Naive thymus-derived CD4-positive, alpha-beta T cell (primary cell): ENCODE measurements at regions not wholly inside any gene's neighbourhood (a gene's known extent, or its start where the extent isn't known, plus 50 kb on each side); places are given as distances from the start of the nearest gene placed in this dataset.

Source experiments
- ATAC-seq: fragments of 150-1000 bp; cut with Tn5 transposase; 2 replicates; pipeline ENCODE4 v1.10.0; 2021; ENCODE audit warnings: mild to moderate bottlenecking, moderate library complexity
- CTCF ChIA-PET: fragments of 350-600 bp; sonication (Branson Sonifier 250); formaldehyde crosslinking; loops from one replicate; lab custom pipeline; 2021; ENCODE audit warnings: antibody characterized with exemption; lab: Charles Lee
- POLR2A ChIA-PET: fragments of 350-600 bp; sonication (Branson Sonifier 250); formaldehyde crosslinking; loops from one replicate; lab custom pipeline; 2021; ENCODE audit warnings: antibody characterized with exemption, inconsistent platforms; lab: Charles Lee
- DNase-seq, 9 donors: peaks; one replicate each; pipeline versions ENCODE4 v3.0.0 to v3.0.0-alpha.2; 2020 to 2022; ENCODE audit warnings: mixed read lengths in 1 of 9
- H3K27ac ChIP-seq: one replicate; pipeline ENCODE4 v1.7.0; 2013; ENCODE audit warnings: mild to moderate bottlenecking, low read depth, low read length, moderate library complexity
- H3K27me3 ChIP-seq, 2 donors: one replicate each; pipeline ENCODE4 v1.7.0; 2013; ENCODE audit warnings: low read length in 2 of 2, mild to moderate bottlenecking in 2 of 2, moderate library complexity in 2 of 2; ENCODE audit not compliant: control insufficient read depth in 2 of 2, insufficient read depth in 2 of 2
- H3K36me3 ChIP-seq, 3 experiments: 1 replicate in 2 of 3; 2 replicates in 1 of 3; pipeline ENCODE4 v1.7.0; 2013; ENCODE audit warnings: low read length in 3 of 3, mild to moderate bottlenecking in 3 of 3, moderate library complexity in 1 of 3; ENCODE audit not compliant: insufficient read depth in 3 of 3, control insufficient read depth in 2 of 3
- H3K4me1 ChIP-seq, 2 donors: one replicate each; pipeline ENCODE4 v1.7.0; 2013; ENCODE audit warnings: low read length in 2 of 2, mild to moderate bottlenecking in 2 of 2, moderate library complexity in 1 of 2; ENCODE audit not compliant: control insufficient read depth in 2 of 2, insufficient read depth in 2 of 2
- H3K4me3 ChIP-seq: 2 replicates; pipeline ENCODE4 v1.7.0; 2013; ENCODE audit warnings: mild to moderate bottlenecking, low read length
- H3K9me3 ChIP-seq, 3 experiments: 1 replicate in 2 of 3; 2 replicates in 1 of 3; pipeline ENCODE4 v1.7.0; 2013; ENCODE audit warnings: low read length in 3 of 3; ENCODE audit not compliant: control insufficient read depth in 2 of 3
- H3K27ac Mint-ChIP-seq, 9 donors: one replicate each; pipeline ENCODE4 v1.8.0; 2020 to 2022; ENCODE audit warnings: mixed read lengths in 9 of 9, mild to moderate bottlenecking in 8 of 9, moderate library complexity in 5 of 9, inconsistent platforms in 2 of 9
- H3K27me3 Mint-ChIP-seq, 5 donors: one replicate each; pipeline ENCODE4 v1.8.0; 2021 to 2022; ENCODE audit warnings: mixed read lengths in 5 of 5, mild to moderate bottlenecking in 1 of 5
- H3K36me3 Mint-ChIP-seq, 5 donors: one replicate each; pipeline ENCODE4 v1.8.0; 2020 to 2022; ENCODE audit warnings: mixed read lengths in 5 of 5, mild to moderate bottlenecking in 3 of 5, inconsistent platforms in 1 of 5
- H3K4me1 Mint-ChIP-seq, 7 donors: one replicate each; pipeline ENCODE4 v1.8.0; 2020 to 2022; ENCODE audit warnings: mixed read lengths in 7 of 7, mild to moderate bottlenecking in 3 of 7, inconsistent platforms in 1 of 7
- H3K4me3 Mint-ChIP-seq, 10 donors: one replicate each; pipeline ENCODE4 v1.8.0; 2020 to 2022; ENCODE audit warnings: mild to moderate bottlenecking in 10 of 10, mixed read lengths in 10 of 10, moderate library complexity in 6 of 10, inconsistent platforms in 2 of 10
- H3K9me3 Mint-ChIP-seq, 11 donors: one replicate each; pipeline ENCODE4 v1.8.0; 2020 to 2022; ENCODE audit warnings: mixed read lengths in 11 of 11, mild to moderate bottlenecking in 4 of 11, inconsistent platforms in 1 of 11, moderate library complexity in 1 of 11
- intact Hi-C, 2 donors: fragments of 100-400 bp; cut with micrococcal nuclease; formaldehyde crosslinking; loops; one replicate each; pipeline ENCODE4 v1.15.1; 2023

GRCh38 chr17:34090593-34090992, 164.5 kb upstream of the CCL2 start:
- Histone ChIP-seq H3K4me1 (no peaks in the 10 kb centered on the region), H3K4me3 (no peak overlapping the region), H3K27ac (no peak overlapping the region), H3K27me3 (no peaks in the 10 kb centered on the region), H3K36me3 (no peaks in the 10 kb centered on the region), H3K9me3 (no peaks in the 10 kb centered on the region)
- intact Hi-C loops = no loop called here
- ATAC-seq (no peak), DNase-seq (no peak)
- ChIA-PET CTCF (no interaction called here), POLR2A (no interaction called here)
- H3K9me3 Mint-ChIP-seq = peaks cover 0 to 6% (median 0%) of the 10 kb centered on the region in 11 donors
- no peaks in the 10 kb centered on the region for H3K4me1 Mint-ChIP-seq
- H3K4me3 Mint-ChIP-seq = no peak overlapping the region
- peaks cover 0 to 39% (median 32%) of the 10 kb centered on the region in 5 donors for H3K27me3 Mint-ChIP-seq
- no peak overlapping the region for H3K27ac Mint-ChIP-seq
- no peaks in the 10 kb centered on the region for H3K36me3 Mint-ChIP-seq

- no peaks in the 10 kb centered on the region for H3K4me1 ChIP-seq
- Mint-ChIP-seq H3K27me3 (peaks cover 0 to 45% (median 37%) of the 10 kb centered on the region in 5 donors), H3K27ac (no peak overlapping the region), H3K4me1 (no peaks in the 10 kb centered on the region), H3K9me3 (peaks cover 0 to 14% (median under 1%) of the 10 kb centered on the region in 11 donors), H3K36me3 (no peaks in the 10 kb centered on the region), H3K4me3 (no peak overlapping the region)
- no peaks in the 10 kb centered on the region for H3K9me3 ChIP-seq
- no peak overlapping the region for H3K4me3 ChIP-seq
- ATAC-seq = no peak
- no peak overlapping the region for H3K27ac ChIP-seq
- POLR2A ChIA-PET = no interaction called here
- H3K27me3 ChIP-seq = no peaks in the 10 kb centered on the region
- CTCF ChIA-PET = no interaction called here
- H3K36me3 ChIP-seq = no peaks in the 10 kb centered on the region
- intact Hi-C loops = no loop called here
- DNase-seq = no peak
These were observed 163.1 kb upstream of the CCL2 start for GRCh38 chr17:34091975-34092374.

GRCh38 chr17:34095106-34095505, 160.0 kb upstream of the CCL2 start:
- Histone ChIP-seq H3K27me3 (no peaks in the 10 kb centered on the region), H3K36me3 (no peaks in the 10 kb centered on the region), H3K4me1 (no peaks in the 10 kb centered on the region), H3K9me3 (no peaks in the 10 kb centered on the region), H3K4me3 (no peak overlapping the region), H3K27ac (no peak overlapping the region)
- no peaks in the 10 kb centered on the region for H3K36me3 Mint-ChIP-seq
- ChIA-PET CTCF (no interaction called here), POLR2A (no interaction called here)
- H3K27me3 Mint-ChIP-seq = peaks cover 0 to 47% (median 32%) of the 10 kb centered on the region in 5 donors
- no peak for ATAC-seq
- no peaks in the 10 kb centered on the region for H3K4me1 Mint-ChIP-seq
- H3K4me3 Mint-ChIP-seq = no peak overlapping the region
- intact Hi-C loops = no loop called here
- no peak overlapping the region for H3K27ac Mint-ChIP-seq
- peaks cover 0 to 8% (median 0%) of the 10 kb centered on the region in 11 donors for H3K9me3 Mint-ChIP-seq
- no peak for DNase-seq

GRCh38 chr17:34098699-34099098, 156.4 kb upstream of the CCL2 start:
- Histone ChIP-seq H3K27ac (no peak overlapping the region), H3K27me3 (no peaks in the 10 kb centered on the region), H3K4me3 (no peak overlapping the region), H3K36me3 (no peaks in the 10 kb centered on the region), H3K4me1 (no peaks in the 10 kb centered on the region), H3K9me3 (no peaks in the 10 kb centered on the region)
- H3K36me3 Mint-ChIP-seq = no peaks in the 10 kb centered on the region
- intact Hi-C loops = no loop called here
- ChIA-PET CTCF (no interaction called here), POLR2A (no interaction called here)
- no peak for DNase-seq
- H3K4me3 Mint-ChIP-seq = no peak overlapping the region
- H3K27me3 Mint-ChIP-seq = peaks cover 2 to 27% (median 8%) of the 10 kb centered on the region in 5 donors
- no peak overlapping the region for H3K27ac Mint-ChIP-seq
- no peak for ATAC-seq
- no peaks in the 10 kb centered on the region for H3K4me1 Mint-ChIP-seq
- H3K9me3 Mint-ChIP-seq = peaks cover 0 to 8% (median 0%) of the 10 kb centered on the region in 11 donors

- ChIA-PET CTCF (no interaction called here), POLR2A (no interaction called here)
- Histone ChIP-seq H3K4me1 (no peaks in the 10 kb centered on the region), H3K27me3 (no peaks in the 10 kb centered on the region), H3K36me3 (no peaks in the 10 kb centered on the region), H3K27ac (no peak overlapping the region), H3K9me3 (no peaks in the 10 kb centered on the region), H3K4me3 (no peak overlapping the region)
- peaks cover 0 to 8% (median 0%) of the 10 kb centered on the region in 11 donors for H3K9me3 Mint-ChIP-seq
- DNase-seq (no peak), ATAC-seq (no peak)
- intact Hi-C loops = no loop called here
- no peak overlapping the region for H3K4me3 Mint-ChIP-seq
- H3K27me3 Mint-ChIP-seq = peaks cover 2 to 27% (median 5%) of the 10 kb centered on the region in 5 donors
- H3K36me3 Mint-ChIP-seq = no peaks in the 10 kb centered on the region
- no peak overlapping the region for H3K27ac Mint-ChIP-seq
- no peaks in the 10 kb centered on the region for H3K4me1 Mint-ChIP-seq
These were observed 155.1 kb upstream of the CCL2 start for GRCh38 chr17:34099859-34100515.

GRCh38 chr17:34107019-34107418, 148.1 kb upstream of the CCL2 start:
- POLR2A ChIA-PET = no interaction called here
- H3K27ac ChIP-seq = no peak overlapping the region
- H3K9me3 ChIP-seq = no peaks in the 10 kb centered on the region
- no peak overlapping the region for H3K4me3 ChIP-seq
- DNase-seq = no peak
- no peaks in the 10 kb centered on the region for H3K36me3 Mint-ChIP-seq
- peaks cover 0 to 1% (median 0%) of the 10 kb centered on the region in 11 donors for H3K9me3 Mint-ChIP-seq
- no peaks in the 10 kb centered on the region for H3K27me3 ChIP-seq
- no peaks in the 10 kb centered on the region for H3K4me1 Mint-ChIP-seq
- H3K36me3 ChIP-seq = no peaks in the 10 kb centered on the region
- CTCF ChIA-PET = no interaction called here
- intact Hi-C loops = no loop called here
- peaks cover 2 to 34% (median 31%) of the 10 kb centered on the region in 5 donors for H3K27me3 Mint-ChIP-seq
- H3K4me1 ChIP-seq = no peaks in the 10 kb centered on the region
- no peak overlapping the region for H3K4me3 Mint-ChIP-seq
- ATAC-seq = no peak
- no peak overlapping the region for H3K27ac Mint-ChIP-seq

GRCh38 chr17:34110315-34110714, 144.8 kb upstream of the CCL2 start:
- Histone ChIP-seq H3K36me3 (no peaks in the 10 kb centered on the region), H3K9me3 (no peaks in the 10 kb centered on the region), H3K27me3 (no peaks in the 10 kb centered on the region), H3K4me3 (no peak overlapping the region), H3K4me1 (no peaks in the 10 kb centered on the region), H3K27ac (no peak overlapping the region)
- Mint-ChIP-seq H3K27me3 (peaks cover 3 to 58% (median 43%) of the 10 kb centered on the region in 5 donors), H3K4me1 (no peaks in the 10 kb centered on the region), H3K4me3 (no peak overlapping the region), H3K9me3 (peaks cover 0 to 5% (median 0%) of the 10 kb centered on the region in 11 donors), H3K27ac (no peak overlapping the region), H3K36me3 (no peaks in the 10 kb centered on the region)
- ChIA-PET POLR2A (no interaction called here), CTCF (no interaction called here)
- intact Hi-C loops = no loop called here
- no peak for DNase-seq
- ATAC-seq = no peak
